ENCODE measurements at regions not wholly inside any gene's neighbourhood (a gene's known extent, or its start where the extent isn't known, plus 50 kb on each side); places are given as distances from the start of the nearest gene placed in this dataset.
"Not testable (repeated sequence)": the region's sequence is repeated elsewhere in the genome, so short reads cannot be mapped to it uniquely, and the experiment has no call there.

DNA sequence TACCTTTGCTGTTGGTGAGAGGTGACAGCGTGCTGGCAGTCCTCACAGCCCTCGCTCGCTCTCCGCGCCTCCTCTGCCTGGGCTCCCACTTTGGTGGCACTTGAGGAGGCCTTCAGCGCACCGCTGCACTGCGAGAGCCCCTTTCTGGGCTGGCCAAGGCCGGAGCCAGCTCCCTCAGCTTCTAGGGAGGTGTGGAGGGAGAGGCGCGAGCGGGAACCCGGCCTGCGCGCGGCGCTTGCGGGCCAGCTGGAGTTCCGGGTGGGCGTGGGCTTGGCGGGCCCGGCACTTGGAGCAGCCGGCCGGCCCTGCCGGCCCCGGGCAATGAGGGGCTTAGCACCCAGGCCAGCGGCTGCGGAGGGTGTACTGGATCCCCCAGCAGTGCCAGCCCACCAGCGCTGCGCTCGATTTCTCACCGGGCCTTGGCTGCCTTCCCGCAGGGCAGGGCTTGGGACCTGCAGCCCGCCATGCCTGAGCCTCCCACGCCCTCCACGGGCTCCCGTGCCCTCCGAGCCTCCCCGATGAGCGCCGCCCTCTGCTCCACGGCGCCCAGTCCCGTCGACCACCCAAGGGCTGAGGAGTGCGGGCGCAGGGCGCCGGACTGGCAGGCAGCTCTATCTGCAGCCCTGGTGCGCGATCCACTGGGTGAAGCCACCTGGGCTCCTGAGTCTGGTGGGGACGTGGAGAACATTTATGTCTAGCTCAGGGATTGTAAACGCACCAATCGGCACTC is 700.3 kb downstream of the CDH18 start:
- H3K4me2 ChIP-seq (ENCODE audit: low read depth, low read length); FAIRE-seq; H3K4me3 ChIP-seq (replicated peaks in 1 of 3; ENCODE audit: insufficient read depth in 1 of 3, low read depth in 2 of 3, low read length in 3 of 3); H3K79me2 ChIP-seq (ENCODE audit: insufficient read depth, low read length); DNase-seq (ENCODE audit: low spot score); H3K27me3 ChIP-seq (ENCODE audit: control insufficient read depth in 1 of 2, insufficient read depth in 2 of 2, low read length in 2 of 2); CTCF ChIA-PET (ENCODE audit: low intra/inter-chr PET ratio, low total read pairs); H4K20me1 ChIP-seq (ENCODE audit: insufficient read depth, low read length); POLR2A ChIA-PET; H3K27ac ChIP-seq (ENCODE audit: extremely low read length, insufficient read depth, low read length); H3K9ac ChIP-seq (ENCODE audit: insufficient read depth, low read depth, low read length); in situ Hi-C loops (cut with HindIII; ENCODE audit: extremely low pct_ligation_motif_present, low pct_unique_long_range_greater_than_20kb); H3K36me3 ChIP-seq (replicated peaks in 1 of 2; ENCODE audit: control insufficient read depth in 1 of 2, insufficient read depth in 2 of 2, low read length in 2 of 2); intact Hi-C loops (cut with micrococcal nuclease; ENCODE audit: unreplicated experiment); ATAC-seq; BruUV-seq (replicated peaks); H2AFZ ChIP-seq (ENCODE audit: low read length); H3K4me1 ChIP-seq (ENCODE audit: insufficient read depth, low read length): not testable (repeated sequence)
- H3K9me3 ChIP-seq (ENCODE audit: low read length), result peaks cover 56% of the 10 kb centered on the region
- 73% methylated on average over 19 of the region's 54 CpGs for WGBS (ENCODE audit: low lambda C conversion rate)

DNA sequence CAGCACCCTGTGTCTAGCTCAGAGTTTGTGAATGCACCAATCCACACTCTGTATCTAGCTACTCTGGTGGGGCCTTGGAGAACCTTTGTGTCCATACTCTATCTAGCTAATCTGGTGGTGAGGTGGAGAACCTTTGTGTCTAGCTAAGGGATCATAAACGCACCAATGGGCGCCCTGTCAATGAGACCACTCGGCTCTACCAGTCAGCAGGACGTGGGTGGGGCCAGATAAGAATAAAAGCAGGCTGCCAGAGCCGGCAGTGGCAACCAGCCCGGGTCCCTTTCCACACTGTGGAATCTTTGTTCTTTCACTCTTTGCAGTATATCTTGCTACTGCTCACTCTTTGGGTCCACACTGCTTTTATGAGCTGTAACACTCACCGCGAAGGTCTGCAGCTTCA is 699.7 kb downstream of the CDH18 start:
- H3K9me3 ChIP-seq (ENCODE audit: low read length), result peaks cover 56% of the 10 kb centered on the region
- H2AFZ ChIP-seq (ENCODE audit: low read length); H3K27me3 ChIP-seq (ENCODE audit: control insufficient read depth in 1 of 2, insufficient read depth in 2 of 2, low read length in 2 of 2); BruUV-seq (replicated peaks); intact Hi-C loops (cut with micrococcal nuclease; ENCODE audit: unreplicated experiment); ATAC-seq; H3K36me3 ChIP-seq (replicated peaks in 1 of 2; ENCODE audit: control insufficient read depth in 1 of 2, insufficient read depth in 2 of 2, low read length in 2 of 2); in situ Hi-C loops (cut with HindIII; ENCODE audit: extremely low pct_ligation_motif_present, low pct_unique_long_range_greater_than_20kb); H3K9ac ChIP-seq (ENCODE audit: insufficient read depth, low read depth, low read length); H4K20me1 ChIP-seq (ENCODE audit: insufficient read depth, low read length); FAIRE-seq; DNase-seq (ENCODE audit: low spot score); CTCF ChIA-PET (ENCODE audit: low intra/inter-chr PET ratio, low total read pairs); H3K4me3 ChIP-seq (replicated peaks in 1 of 3; ENCODE audit: insufficient read depth in 1 of 3, low read depth in 2 of 3, low read length in 3 of 3); H3K4me2 ChIP-seq (ENCODE audit: low read depth, low read length); H3K4me1 ChIP-seq (ENCODE audit: insufficient read depth, low read length); H3K27ac ChIP-seq (ENCODE audit: extremely low read length, insufficient read depth, low read length); H3K79me2 ChIP-seq (ENCODE audit: insufficient read depth, low read length); POLR2A ChIA-PET: not testable (repeated sequence)
- WGBS (ENCODE audit: low lambda C conversion rate), result 29% methylated on average over 8 of the region's 8 CpGs

GRCh38 chr5:19297934-19298333 is 690.1 kb downstream of the CDH18 start:
- Histone ChIP-seq H3K27me3 (ENCODE audit: control insufficient read depth in 1 of 2, insufficient read depth in 2 of 2, low read length in 2 of 2) (no peaks in the 10 kb centered on the region), H3K27ac (ENCODE audit: extremely low read length, insufficient read depth, low read length) (no peak overlapping the region), H3K4me1 (ENCODE audit: insufficient read depth, low read length) (no peaks in the 10 kb centered on the region), H2AFZ (ENCODE audit: low read length) (no peak overlapping the region), H3K9ac (ENCODE audit: insufficient read depth, low read depth, low read length) (no peak overlapping the region), H3K4me3 (replicated peaks in 1 of 3; ENCODE audit: insufficient read depth in 1 of 3, low read depth in 2 of 3, low read length in 3 of 3) (no peak overlapping the region), H3K4me2 (ENCODE audit: low read depth, low read length) (no peak overlapping the region), H3K9me3 (ENCODE audit: low read length) (peaks cover 45% of the 10 kb centered on the region), H3K79me2 (ENCODE audit: insufficient read depth, low read length) (no peaks in the 10 kb centered on the region), H3K36me3 (replicated peaks in 1 of 2; ENCODE audit: control insufficient read depth in 1 of 2, insufficient read depth in 2 of 2, low read length in 2 of 2) (no peaks in the 10 kb centered on the region), H4K20me1 (ENCODE audit: insufficient read depth, low read length) (no peaks in the 10 kb centered on the region)
- no peak for DNase-seq (ENCODE audit: low spot score)
- ChIA-PET POLR2A (no interaction called here), CTCF (ENCODE audit: low intra/inter-chr PET ratio, low total read pairs) (no interaction called here)
- WGBS (ENCODE audit: low lambda C conversion rate), result 0% methylated on average over 2 of the region's 2 CpGs
- BruUV-seq (replicated peaks), result no TSS peak
- no peak for ATAC-seq
- no peak for FAIRE-seq
- intact Hi-C loops (cut with micrococcal nuclease; ENCODE audit: unreplicated experiment) (no loop called here), in situ Hi-C loops (cut with HindIII; ENCODE audit: extremely low pct_ligation_motif_present, low pct_unique_long_range_greater_than_20kb) (no loop called here)
- TF ChIP-seq, protein P1, sequence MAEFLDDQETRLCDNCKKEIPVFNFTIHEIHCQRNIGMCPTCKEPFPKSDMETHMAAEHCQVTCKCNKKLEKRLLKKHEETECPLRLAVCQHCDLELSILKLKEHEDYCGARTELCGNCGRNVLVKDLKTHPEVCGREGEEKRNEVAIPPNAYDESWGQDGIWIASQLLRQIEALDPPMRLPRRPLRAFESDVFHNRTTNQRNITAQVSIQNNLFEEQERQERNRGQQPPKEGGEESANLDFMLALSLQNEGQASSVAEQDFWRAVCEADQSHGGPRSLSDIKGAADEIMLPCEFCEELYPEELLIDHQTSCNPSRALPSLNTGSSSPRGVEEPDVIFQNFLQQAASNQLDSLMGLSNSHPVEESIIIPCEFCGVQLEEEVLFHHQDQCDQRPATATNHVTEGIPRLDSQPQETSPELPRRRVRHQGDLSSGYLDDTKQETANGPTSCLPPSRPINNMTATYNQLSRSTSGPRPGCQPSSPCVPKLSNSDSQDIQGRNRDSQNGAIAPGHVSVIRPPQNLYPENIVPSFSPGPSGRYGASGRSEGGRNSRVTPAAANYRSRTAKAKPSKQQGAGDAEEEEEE (CRISPR knock-in tag; IDR thresholded peaks at IDR 0.05; ENCODE audit: borderline replicate concordance), result no peak
- TF ChIP-seq ZNF552 (CRISPR knock-in tag; IDR thresholded peaks at IDR 0.05; ENCODE audit: borderline replicate concordance) (no peak), TOE1 (CRISPR knock-in tag; IDR thresholded peaks at IDR 0.05) (no peak), NR2F6 (IDR thresholded peaks at IDR 0.05) (no peak), NR2F6 (CRISPR knock-in tag; IDR thresholded peaks at IDR 0.05) (no peak)
- TF ChIP-seq, protein P2, sequence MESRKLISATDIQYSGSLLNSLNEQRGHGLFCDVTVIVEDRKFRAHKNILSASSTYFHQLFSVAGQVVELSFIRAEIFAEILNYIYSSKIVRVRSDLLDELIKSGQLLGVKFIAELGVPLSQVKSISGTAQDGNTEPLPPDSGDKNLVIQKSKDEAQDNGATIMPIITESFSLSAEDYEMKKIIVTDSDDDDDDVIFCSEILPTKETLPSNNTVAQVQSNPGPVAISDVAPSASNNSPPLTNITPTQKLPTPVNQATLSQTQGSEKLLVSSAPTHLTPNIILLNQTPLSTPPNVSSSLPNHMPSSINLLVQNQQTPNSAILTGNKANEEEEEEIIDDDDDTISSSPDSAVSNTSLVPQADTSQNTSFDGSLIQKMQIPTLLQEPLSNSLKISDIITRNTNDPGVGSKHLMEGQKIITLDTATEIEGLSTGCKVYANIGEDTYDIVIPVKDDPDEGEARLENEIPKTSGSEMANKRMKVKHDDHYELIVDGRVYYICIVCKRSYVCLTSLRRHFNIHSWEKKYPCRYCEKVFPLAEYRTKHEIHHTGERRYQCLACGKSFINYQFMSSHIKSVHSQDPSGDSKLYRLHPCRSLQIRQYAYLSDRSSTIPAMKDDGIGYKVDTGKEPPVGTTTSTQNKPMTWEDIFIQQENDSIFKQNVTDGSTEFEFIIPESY (CRISPR knock-in tag; IDR thresholded peaks at IDR 0.05), result no peak

Measured in HepG2 (cell line).